ENCODE measurements at regions not wholly inside any gene's neighbourhood (a gene's known extent, or its start where the extent isn't known, plus 50 kb on each side); places are given as distances from the start of the nearest gene placed in this dataset.

DNA sequence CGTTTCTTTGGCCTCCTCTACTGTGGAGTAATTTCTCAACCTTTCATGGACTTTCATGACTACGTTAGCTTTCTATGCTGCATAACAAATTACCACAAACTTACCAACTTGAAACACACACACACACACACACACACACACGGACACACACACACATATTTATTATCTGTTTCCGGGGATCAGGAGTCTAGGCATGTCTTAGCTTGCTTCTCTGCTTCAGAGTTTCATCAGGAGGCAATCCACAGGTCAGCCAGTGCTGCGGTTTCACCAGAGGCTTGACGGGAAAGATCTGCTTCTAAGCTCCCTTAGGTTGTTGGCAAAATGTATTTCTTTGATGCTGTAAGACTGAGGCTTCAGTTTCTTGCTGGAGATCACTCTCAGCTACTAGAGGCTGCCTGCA is 59.0 kb upstream of the C9orf72 start:
- no peak overlapping the region for H3K4me3 ChIP-seq
- TF ChIP-seq POLR2A (IDR thresholded peaks at IDR 0.05), result no peak
- TF ChIP-seq, protein P1, sequence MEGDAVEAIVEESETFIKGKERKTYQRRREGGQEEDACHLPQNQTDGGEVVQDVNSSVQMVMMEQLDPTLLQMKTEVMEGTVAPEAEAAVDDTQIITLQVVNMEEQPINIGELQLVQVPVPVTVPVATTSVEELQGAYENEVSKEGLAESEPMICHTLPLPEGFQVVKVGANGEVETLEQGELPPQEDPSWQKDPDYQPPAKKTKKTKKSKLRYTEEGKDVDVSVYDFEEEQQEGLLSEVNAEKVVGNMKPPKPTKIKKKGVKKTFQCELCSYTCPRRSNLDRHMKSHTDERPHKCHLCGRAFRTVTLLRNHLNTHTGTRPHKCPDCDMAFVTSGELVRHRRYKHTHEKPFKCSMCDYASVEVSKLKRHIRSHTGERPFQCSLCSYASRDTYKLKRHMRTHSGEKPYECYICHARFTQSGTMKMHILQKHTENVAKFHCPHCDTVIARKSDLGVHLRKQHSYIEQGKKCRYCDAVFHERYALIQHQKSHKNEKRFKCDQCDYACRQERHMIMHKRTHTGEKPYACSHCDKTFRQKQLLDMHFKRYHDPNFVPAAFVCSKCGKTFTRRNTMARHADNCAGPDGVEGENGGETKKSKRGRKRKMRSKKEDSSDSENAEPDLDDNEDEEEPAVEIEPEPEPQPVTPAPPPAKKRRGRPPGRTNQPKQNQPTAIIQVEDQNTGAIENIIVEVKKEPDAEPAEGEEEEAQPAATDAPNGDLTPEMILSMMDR (IDR thresholded peaks at IDR 0.05), result no peak
- intact Hi-C loops (cut with DNase I; ENCODE audit: low total_unique reads), result no loop called here
- H3K9me3 ChIP-seq, result no peaks in the 10 kb centered on the region
- no peak overlapping the region for H3K27ac ChIP-seq
- no peaks in the 10 kb centered on the region for H3K4me1 ChIP-seq
- H3K36me3 ChIP-seq (ENCODE audit: low read depth, missing control alignments), result no peaks in the 10 kb centered on the region
- DNase-seq, result no peak
- WGBS, 2 donors, result 82 to 89% methylated on average over 6 of the region's 6 CpGs
- no peaks in the 10 kb centered on the region for H3K27me3 ChIP-seq

DNA sequence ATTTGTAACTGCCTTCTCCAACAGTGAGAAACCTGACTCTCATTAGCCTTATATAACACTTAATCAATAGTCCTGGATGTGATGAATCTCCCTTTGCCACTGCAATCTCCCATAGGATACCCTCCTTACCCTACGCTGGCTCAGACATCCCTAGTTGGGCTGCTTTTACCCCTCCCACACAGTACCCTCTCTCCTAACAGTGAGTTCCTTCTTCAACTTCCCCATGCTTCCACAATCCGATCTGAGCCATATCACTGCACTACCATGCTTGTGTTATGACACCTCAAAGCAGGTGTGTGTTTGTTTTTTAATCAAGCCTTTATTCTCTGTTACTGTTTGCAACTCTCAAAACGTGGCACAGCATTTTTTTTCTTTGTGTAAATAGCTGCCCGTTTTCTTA is 60.5 kb upstream of the C9orf72 start:
- Histone ChIP-seq H3K4me1 (no peaks in the 10 kb centered on the region), H3K36me3 (ENCODE audit: low read depth, missing control alignments) (no peaks in the 10 kb centered on the region), H3K4me3 (no peak overlapping the region), H3K27me3 (no peaks in the 10 kb centered on the region), H3K27ac (no peak overlapping the region), H3K9me3 (no peaks in the 10 kb centered on the region)
- intact Hi-C loops (cut with DNase I; ENCODE audit: low total_unique reads), result no loop called here
- TF ChIP-seq, protein P1 (IDR thresholded peaks at IDR 0.05), result no peak
- no peak for TF ChIP-seq POLR2A (IDR thresholded peaks at IDR 0.05)
- WGBS, 2 donors, result 69 to 70% methylated on average over 4 of the region's 4 CpGs
- no peak for DNase-seq

DNA sequence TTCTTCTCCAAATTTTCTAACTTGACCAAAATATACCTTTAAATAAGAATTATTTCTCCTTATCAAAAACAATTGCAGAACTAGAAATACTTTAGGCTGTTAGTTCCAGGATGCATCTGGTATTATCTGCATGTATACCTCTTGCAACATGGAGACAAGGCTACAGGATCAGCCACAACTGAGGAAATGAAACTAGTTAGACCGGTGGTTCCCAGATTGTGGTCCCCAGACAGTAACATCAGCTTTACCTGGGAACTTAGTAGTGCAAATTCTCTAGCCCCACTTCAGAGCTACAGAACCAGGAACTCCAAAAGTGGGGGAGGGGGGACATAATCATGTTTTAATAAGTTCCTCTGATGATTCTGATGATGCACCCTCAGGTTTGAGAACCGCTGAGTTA is 61.6 kb upstream of the C9orf72 start:
- no peaks in the 10 kb centered on the region for H3K27me3 ChIP-seq
- 79 to 85% methylated on average over 2 of the region's 2 CpGs for WGBS, 2 donors
- TF ChIP-seq, protein P1 (IDR thresholded peaks at IDR 0.05), result no peak
- TF ChIP-seq POLR2A (IDR thresholded peaks at IDR 0.05), result no peak
- no peaks in the 10 kb centered on the region for H3K9me3 ChIP-seq
- H3K4me3 ChIP-seq, result no peak overlapping the region
- intact Hi-C loops (cut with DNase I; ENCODE audit: low total_unique reads), result no loop called here
- H3K27ac ChIP-seq, result no peak overlapping the region
- no peak for DNase-seq
- no peaks in the 10 kb centered on the region for H3K4me1 ChIP-seq
- H3K36me3 ChIP-seq (ENCODE audit: low read depth, missing control alignments), result no peaks in the 10 kb centered on the region

DNA sequence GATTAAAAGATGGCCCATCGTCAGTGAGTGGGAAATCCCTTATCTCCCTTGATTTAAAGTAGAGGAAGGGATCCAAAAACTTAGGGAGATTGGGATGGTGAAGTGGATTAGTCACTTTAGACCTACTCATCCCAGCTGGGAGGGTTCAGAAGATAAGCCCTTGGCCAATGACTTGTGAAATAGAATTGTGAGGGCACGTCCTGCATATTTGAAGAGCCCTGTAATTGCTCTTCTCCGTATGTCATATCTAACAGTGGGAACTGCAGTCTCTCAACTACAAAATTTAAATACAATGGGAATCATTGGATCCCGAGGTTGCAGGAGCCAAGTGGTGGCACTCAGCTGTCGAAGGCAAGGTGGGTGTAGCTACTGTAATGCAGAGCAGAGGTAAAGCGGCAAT is 65.4 kb upstream of the C9orf72 start:
- no peak overlapping the region for H3K27ac ChIP-seq
- intact Hi-C loops (cut with DNase I; ENCODE audit: low total_unique reads), result no loop called here
- H3K9me3 ChIP-seq, result no peaks in the 10 kb centered on the region
- H3K4me1 ChIP-seq, result no peaks in the 10 kb centered on the region
- no peak overlapping the region for H3K4me3 ChIP-seq
- no peak for DNase-seq
- H3K36me3 ChIP-seq (ENCODE audit: low read depth, missing control alignments), result no peaks in the 10 kb centered on the region
- TF ChIP-seq, protein P1 (IDR thresholded peaks at IDR 0.05), result no peak
- no peak for TF ChIP-seq POLR2A (IDR thresholded peaks at IDR 0.05)
- 80 to 82% methylated on average over 6 of the region's 6 CpGs for WGBS, 2 donors
- H3K27me3 ChIP-seq, result no peaks in the 10 kb centered on the region

DNA sequence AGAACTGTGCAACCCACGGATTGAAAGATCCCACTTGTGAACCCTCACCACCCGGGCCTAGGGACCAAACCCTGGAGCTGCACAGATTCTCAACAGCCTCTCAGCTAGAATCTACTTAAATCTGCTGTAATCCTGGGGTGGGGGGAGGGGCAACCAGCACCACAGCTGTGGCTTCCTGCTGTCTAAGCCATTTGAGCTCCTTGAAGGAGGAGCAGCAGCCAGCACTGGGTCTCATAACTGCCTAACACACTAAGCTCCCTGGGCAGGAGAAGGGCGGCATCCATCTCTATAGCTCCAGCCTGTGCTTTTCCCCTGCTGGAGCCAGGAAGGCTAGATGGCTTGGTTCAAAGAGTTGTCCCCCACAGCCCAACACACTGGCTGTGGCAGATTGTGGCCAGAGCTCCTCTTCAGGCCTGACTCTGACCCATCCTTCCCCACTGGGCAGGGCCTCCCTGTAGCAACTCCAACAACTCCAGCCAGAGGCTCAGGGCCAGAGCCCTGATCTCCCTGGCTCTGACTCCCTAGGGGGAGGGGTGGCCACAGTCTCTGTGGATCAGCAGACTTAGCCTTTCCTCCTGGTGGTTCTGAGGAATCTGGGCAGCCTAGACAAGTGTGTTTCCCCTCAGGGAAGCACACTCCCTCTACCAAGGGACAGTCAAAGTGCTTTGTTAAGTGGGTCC is 72.0 kb upstream of the C9orf72 start:
- 70 to 81% methylated on average over 3 of the region's 3 CpGs for WGBS, 2 donors
- no peak for DNase-seq
- no peak for TF ChIP-seq POLR2A (IDR thresholded peaks at IDR 0.05)
- TF ChIP-seq, protein P1 (IDR thresholded peaks at IDR 0.05), result no peak
- Histone ChIP-seq H3K4me3 (no peak overlapping the region), H3K27me3 (no peaks in the 10 kb centered on the region), H3K4me1 (no peaks in the 10 kb centered on the region), H3K36me3 (ENCODE audit: low read depth, missing control alignments) (no peaks in the 10 kb centered on the region), H3K9me3 (no peaks in the 10 kb centered on the region), H3K27ac (no peak overlapping the region)
- intact Hi-C loops (cut with DNase I; ENCODE audit: low total_unique reads), result no loop called here

All from testis (tissue), 2 donors.